ENCODE measurements at regions not wholly inside any gene's neighbourhood (a gene's known extent, or its start where the extent isn't known, plus 50 kb on each side); places are given as distances from the start of the nearest gene placed in this dataset.

- no peak for ATAC-seq
Measured at GRCh38 chr20:55782912-55783253, 222.4 kb downstream of the CBLN4 start.

GRCh38 chr20:55782224-55782911 lies 223.0 kb downstream of the CBLN4 start:
- no peak for ATAC-seq

- no peak for ATAC-seq
Measured at GRCh38 chr20:55778796-55779195, 226.5 kb downstream of the CBLN4 start.

GRCh38 chr20:55777641-55778040 lies 227.7 kb downstream of the CBLN4 start:
- ATAC-seq = no peak

GRCh38 chr20:55776176-55776575 lies 229.1 kb downstream of the CBLN4 start:
- ATAC-seq = no peak

- ATAC-seq = no peak
Measured at GRCh38 chr20:55774628-55775027, 230.7 kb downstream of the CBLN4 start.

- ATAC-seq = no peak
Measured at GRCh38 chr20:55761797-55762196, 243.5 kb downstream of the CBLN4 start.

- ATAC-seq = no peak
Measured at GRCh38 chr20:55761100-55761499, 244.2 kb downstream of the CBLN4 start.

GRCh38 chr20:55760586-55760985 lies 244.7 kb downstream of the CBLN4 start:
- no peak for ATAC-seq

GRCh38 chr20:55755861-55756260 lies 249.5 kb downstream of the CBLN4 start:
- no peak for ATAC-seq

- no peak for ATAC-seq
Measured at GRCh38 chr20:55755411-55755810, 249.9 kb downstream of the CBLN4 start.

- ATAC-seq = no peak
Measured at GRCh38 chr20:55746723-55747122, 258.6 kb downstream of the CBLN4 start.

GRCh38 chr20:55745840-55746239 lies 259.5 kb downstream of the CBLN4 start:
- ATAC-seq = no peak

- no peak for ATAC-seq
Measured at GRCh38 chr20:55744896-55745295, 260.4 kb downstream of the CBLN4 start.

GRCh38 chr20:55741801-55742200 lies 263.5 kb downstream of the CBLN4 start:
- ATAC-seq = no peak

GRCh38 chr20:55740076-55740475 lies 265.2 kb downstream of the CBLN4 start:
- ATAC-seq = no peak

GRCh38 chr20:55730321-55730720 lies 275.0 kb downstream of the CBLN4 start:
- no peak for ATAC-seq

- ATAC-seq = no peak
Measured at GRCh38 chr20:55714736-55715135, 290.6 kb downstream of the CBLN4 start.

GRCh38 chr20:55714082-55714481 lies 291.2 kb downstream of the CBLN4 start:
- no peak for ATAC-seq

GRCh38 chr20:55704458-55704857 lies 300.9 kb downstream of the CBLN4 start:
- no peak for ATAC-seq

- ATAC-seq = no peak
Measured at GRCh38 chr20:55701467-55701866, 303.9 kb downstream of the CBLN4 start.

- ATAC-seq = no peak
Measured at GRCh38 chr20:55696520-55696919, 308.8 kb downstream of the CBLN4 start.

- no peak for ATAC-seq
Measured at GRCh38 chr20:55693641-55694040, 311.7 kb downstream of the CBLN4 start.

- ATAC-seq = no peak
Measured at GRCh38 chr20:55685841-55686240, 319.5 kb downstream of the CBLN4 start.

- no peak for ATAC-seq
Measured at GRCh38 chr20:55685425-55685824, 319.9 kb downstream of the CBLN4 start.

All from esophagus mucosa (tissue), 1 donor.